ENCODE measurements at regions not wholly inside any gene's neighbourhood (a gene's known extent, or its start where the extent isn't known, plus 50 kb on each side); places are given as distances from the start of the nearest gene placed in this dataset.

DNA sequence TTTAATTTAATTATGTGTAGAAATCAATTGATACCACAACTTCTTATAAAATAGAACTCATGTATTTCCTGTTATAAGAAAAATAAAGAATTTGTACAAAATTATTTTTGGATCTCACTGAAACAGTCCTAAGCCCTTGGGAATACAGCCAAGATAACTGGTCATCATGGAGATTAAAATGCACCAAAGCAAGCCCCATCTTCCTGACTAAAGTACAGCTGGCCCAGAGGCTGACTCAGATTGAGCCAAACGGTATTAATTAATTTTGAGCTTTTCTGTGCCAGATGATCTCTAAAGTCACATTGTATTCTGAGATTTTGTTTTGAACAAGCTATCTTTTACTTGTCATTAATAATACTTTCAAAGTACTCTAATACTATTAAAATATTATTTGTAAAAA lies 978.5 kb downstream of the TBC1D32 start:
- Histone ChIP-seq H3K27ac (no peak overlapping the region), H3K4me3 (IDR thresholded peaks at IDR 0.05; ENCODE audit: insufficient read depth, low read depth, low read length) (no peak overlapping the region), H3K4me1 (ENCODE audit: low read depth, poor library complexity, severe bottlenecking) (peaks cover 11% of the 10 kb centered on the region), H3K79me2 (ENCODE audit: insufficient read depth, low read depth) (no peaks in the 10 kb centered on the region), H3K27me3 (ENCODE audit: insufficient read depth, low read depth) (no peaks in the 10 kb centered on the region), H4K20me1 (ENCODE audit: insufficient read depth) (no peaks in the 10 kb centered on the region), H3K4me2 (no peak overlapping the region), H3K36me3 (ENCODE audit: insufficient read depth) (no peaks in the 10 kb centered on the region), H3K9ac (no peak overlapping the region), H2AFZ (ENCODE audit: low read depth) (no peak overlapping the region)
- TF ChIP-seq, protein P1, sequence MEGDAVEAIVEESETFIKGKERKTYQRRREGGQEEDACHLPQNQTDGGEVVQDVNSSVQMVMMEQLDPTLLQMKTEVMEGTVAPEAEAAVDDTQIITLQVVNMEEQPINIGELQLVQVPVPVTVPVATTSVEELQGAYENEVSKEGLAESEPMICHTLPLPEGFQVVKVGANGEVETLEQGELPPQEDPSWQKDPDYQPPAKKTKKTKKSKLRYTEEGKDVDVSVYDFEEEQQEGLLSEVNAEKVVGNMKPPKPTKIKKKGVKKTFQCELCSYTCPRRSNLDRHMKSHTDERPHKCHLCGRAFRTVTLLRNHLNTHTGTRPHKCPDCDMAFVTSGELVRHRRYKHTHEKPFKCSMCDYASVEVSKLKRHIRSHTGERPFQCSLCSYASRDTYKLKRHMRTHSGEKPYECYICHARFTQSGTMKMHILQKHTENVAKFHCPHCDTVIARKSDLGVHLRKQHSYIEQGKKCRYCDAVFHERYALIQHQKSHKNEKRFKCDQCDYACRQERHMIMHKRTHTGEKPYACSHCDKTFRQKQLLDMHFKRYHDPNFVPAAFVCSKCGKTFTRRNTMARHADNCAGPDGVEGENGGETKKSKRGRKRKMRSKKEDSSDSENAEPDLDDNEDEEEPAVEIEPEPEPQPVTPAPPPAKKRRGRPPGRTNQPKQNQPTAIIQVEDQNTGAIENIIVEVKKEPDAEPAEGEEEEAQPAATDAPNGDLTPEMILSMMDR (conservative IDR thresholded peaks at IDR 0.05; ENCODE audit: low read depth, low read length), result no peak

DNA sequence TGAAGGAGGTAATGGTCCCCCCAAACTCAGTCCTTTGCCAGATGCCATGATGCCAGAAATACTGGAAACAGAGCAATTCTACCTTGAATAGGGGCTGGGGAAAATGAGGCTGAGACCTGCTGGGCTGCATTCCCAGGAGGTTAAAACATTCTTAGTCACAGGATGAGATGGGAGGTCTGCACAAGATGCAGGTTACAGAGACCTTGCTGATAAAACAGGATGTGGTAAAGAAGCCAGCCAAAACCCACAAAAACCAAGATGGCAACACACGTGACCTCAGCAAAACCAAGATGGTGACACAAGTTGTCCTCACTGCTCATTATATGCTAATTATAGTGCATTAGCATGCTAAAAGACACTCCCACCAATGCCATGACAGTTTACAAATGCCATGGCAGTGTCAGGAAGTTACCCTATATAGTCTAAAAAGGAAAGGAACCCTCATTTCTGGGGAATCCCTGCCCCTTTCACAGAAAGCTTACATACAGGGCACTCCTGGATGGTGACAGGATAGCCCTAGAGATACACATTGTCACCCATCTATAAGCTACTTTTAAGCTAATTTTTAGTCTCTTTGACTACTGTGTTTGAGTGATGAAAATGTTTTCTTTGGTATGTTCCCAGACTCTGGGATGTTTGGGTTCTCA lies 979.7 kb downstream of the TBC1D32 start:
- no peak overlapping the region for H2AFZ ChIP-seq (ENCODE audit: low read depth)
- H3K4me1 ChIP-seq (ENCODE audit: low read depth, poor library complexity, severe bottlenecking), result peaks cover 11% of the 10 kb centered on the region
- no peak overlapping the region for H3K4me3 ChIP-seq (IDR thresholded peaks at IDR 0.05; ENCODE audit: insufficient read depth, low read depth, low read length)
- no peaks in the 10 kb centered on the region for H3K79me2 ChIP-seq (ENCODE audit: insufficient read depth, low read depth)
- TF ChIP-seq, protein P1 (conservative IDR thresholded peaks at IDR 0.05; ENCODE audit: low read depth, low read length), result no peak
- H3K27ac ChIP-seq, result no peak overlapping the region
- H4K20me1 ChIP-seq (ENCODE audit: insufficient read depth), result no peaks in the 10 kb centered on the region
- H3K9ac ChIP-seq, result no peak overlapping the region
- H3K4me2 ChIP-seq, result no peak overlapping the region
- H3K27me3 ChIP-seq (ENCODE audit: insufficient read depth, low read depth), result no peaks in the 10 kb centered on the region
- H3K36me3 ChIP-seq (ENCODE audit: insufficient read depth), result no peaks in the 10 kb centered on the region

- H3K4me3 ChIP-seq (IDR thresholded peaks at IDR 0.05; ENCODE audit: insufficient read depth, low read depth, low read length), result no peak overlapping the region
- no peak overlapping the region for H3K27ac ChIP-seq
- TF ChIP-seq, protein P1 (conservative IDR thresholded peaks at IDR 0.05; ENCODE audit: low read depth, low read length), result no peak
- no peaks in the 10 kb centered on the region for H3K79me2 ChIP-seq (ENCODE audit: insufficient read depth, low read depth)
- peaks cover 11% of the 10 kb centered on the region for H3K4me1 ChIP-seq (ENCODE audit: low read depth, poor library complexity, severe bottlenecking)
- no peak overlapping the region for H2AFZ ChIP-seq (ENCODE audit: low read depth)
- H3K36me3 ChIP-seq (ENCODE audit: insufficient read depth), result no peaks in the 10 kb centered on the region
- H3K27me3 ChIP-seq (ENCODE audit: insufficient read depth, low read depth), result no peaks in the 10 kb centered on the region
- no peak overlapping the region for H3K4me2 ChIP-seq
- no peak overlapping the region for H3K9ac ChIP-seq
- no peaks in the 10 kb centered on the region for H4K20me1 ChIP-seq (ENCODE audit: insufficient read depth)
Measured at GRCh38 chr6:120352491-120352890, 981.8 kb downstream of the TBC1D32 start.

GRCh38 chr6:120348926-120349325 lies 985.4 kb downstream of the TBC1D32 start:
- H3K27me3 ChIP-seq (ENCODE audit: insufficient read depth, low read depth), result no peaks in the 10 kb centered on the region
- TF ChIP-seq, protein P1 (conservative IDR thresholded peaks at IDR 0.05; ENCODE audit: low read depth, low read length), result no peak
- no peak overlapping the region for H3K4me3 ChIP-seq (IDR thresholded peaks at IDR 0.05; ENCODE audit: insufficient read depth, low read depth, low read length)
- no peaks in the 10 kb centered on the region for H4K20me1 ChIP-seq (ENCODE audit: insufficient read depth)
- H3K4me1 ChIP-seq (ENCODE audit: low read depth, poor library complexity, severe bottlenecking), result no peaks in the 10 kb centered on the region
- H2AFZ ChIP-seq (ENCODE audit: low read depth), result no peak overlapping the region
- no peak overlapping the region for H3K9ac ChIP-seq
- H3K4me2 ChIP-seq, result no peak overlapping the region
- no peaks in the 10 kb centered on the region for H3K36me3 ChIP-seq (ENCODE audit: insufficient read depth)
- H3K79me2 ChIP-seq (ENCODE audit: insufficient read depth, low read depth), result no peaks in the 10 kb centered on the region
- H3K27ac ChIP-seq, result no peak overlapping the region

Measured in KMS-11 (cell line).